ENCODE measurements at regions not wholly inside any gene's neighbourhood (a gene's known extent, or its start where the extent isn't known, plus 50 kb on each side); places are given as distances from the start of the nearest gene placed in this dataset.

DNA sequence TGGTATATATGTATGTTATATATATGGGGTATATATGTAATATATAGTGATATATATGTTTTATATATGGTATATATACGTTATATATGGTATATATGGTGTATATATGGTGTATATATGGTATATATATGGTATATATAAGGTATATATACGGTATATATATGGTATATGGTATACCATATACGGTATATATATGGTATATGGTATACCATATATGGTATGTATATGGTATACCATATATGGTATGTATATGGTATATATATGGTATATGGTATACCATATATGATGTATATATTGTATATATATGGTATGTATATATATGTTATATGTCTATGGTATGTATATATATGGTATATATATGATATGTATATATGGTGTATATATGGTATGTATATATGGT, 447.7 kb upstream of the USP24 start:
- TF ChIP-seq, protein P1, sequence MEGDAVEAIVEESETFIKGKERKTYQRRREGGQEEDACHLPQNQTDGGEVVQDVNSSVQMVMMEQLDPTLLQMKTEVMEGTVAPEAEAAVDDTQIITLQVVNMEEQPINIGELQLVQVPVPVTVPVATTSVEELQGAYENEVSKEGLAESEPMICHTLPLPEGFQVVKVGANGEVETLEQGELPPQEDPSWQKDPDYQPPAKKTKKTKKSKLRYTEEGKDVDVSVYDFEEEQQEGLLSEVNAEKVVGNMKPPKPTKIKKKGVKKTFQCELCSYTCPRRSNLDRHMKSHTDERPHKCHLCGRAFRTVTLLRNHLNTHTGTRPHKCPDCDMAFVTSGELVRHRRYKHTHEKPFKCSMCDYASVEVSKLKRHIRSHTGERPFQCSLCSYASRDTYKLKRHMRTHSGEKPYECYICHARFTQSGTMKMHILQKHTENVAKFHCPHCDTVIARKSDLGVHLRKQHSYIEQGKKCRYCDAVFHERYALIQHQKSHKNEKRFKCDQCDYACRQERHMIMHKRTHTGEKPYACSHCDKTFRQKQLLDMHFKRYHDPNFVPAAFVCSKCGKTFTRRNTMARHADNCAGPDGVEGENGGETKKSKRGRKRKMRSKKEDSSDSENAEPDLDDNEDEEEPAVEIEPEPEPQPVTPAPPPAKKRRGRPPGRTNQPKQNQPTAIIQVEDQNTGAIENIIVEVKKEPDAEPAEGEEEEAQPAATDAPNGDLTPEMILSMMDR (conservative IDR thresholded peaks at IDR 0.05 in 1 of 2, IDR thresholded peaks at IDR 0.05 in 1 of 2; ENCODE audit: low read depth in 1 of 2, low read length in 2 of 2): no peak
- TF ChIP-seq EZH2 (IDR thresholded peaks at IDR 0.05; ENCODE audit: low read length, missing control alignments): no peak
